H1 (cell line): ENCODE measurements at regions not wholly inside any gene's neighbourhood (a gene's known extent, or its start where the extent isn't known, plus 50 kb on each side); places are given as distances from the start of the nearest gene placed in this dataset.

Experiments
- CTCF ChIA-PET: fragments of 300-600 bp; sonication (Branson Sonifier 250); formaldehyde crosslinking; loops from one replicate; lab custom pipeline; 2021; ENCODE audit not compliant: partially characterized antibody; lab: Charles Lee
- POLR2A ChIA-PET: fragments of 300-600 bp; sonication (Branson Sonifier 250); formaldehyde crosslinking; loops from one replicate; lab custom pipeline; 2021; ENCODE audit warnings: inconsistent platforms; ENCODE audit not compliant: partially characterized antibody; lab: Charles Lee
- DNase-seq, 2 experiments: peaks; one replicate each; pipeline versions ENCODE4 v3.0.0 to v3.0.0-alpha.2; 2010 to 2022; ENCODE audit warnings: low spot score in 2 of 2, low read depth in 1 of 2, mixed read lengths in 1 of 2
- FAIRE-seq: peaks from 2 replicates; lab custom pipeline; 2011; peaks lifted over from hg19 to GRCh38; lab: Jason Lieb, UNC
- H2AFZ ChIP-seq: 2 replicates; pipeline ENCODE4 v1.8.1; 2012; ENCODE audit warnings: low read length, inconsistent platforms
- H2AK5ac ChIP-seq: 2 replicates; pipeline ENCODE4 v1.6.1; 2013; ENCODE audit warnings: low read depth, low read length
- H2BK120ac ChIP-seq: replicated peaks from 2 replicates; pipeline ENCODE3; 2013; ENCODE audit warnings: low read depth, low read length, inconsistent platforms
- H2BK12ac ChIP-seq: 2 replicates; pipeline ENCODE4 v1.6.1; 2013; ENCODE audit warnings: low read depth, low read length
- H2BK15ac ChIP-seq: 2 replicates; pipeline ENCODE4 v1.6.1; 2013; ENCODE audit warnings: low read length
- H2BK20ac ChIP-seq: 2 replicates; pipeline ENCODE4 v1.6.1; 2013; ENCODE audit warnings: low read length
- H2BK5ac ChIP-seq: 2 replicates; pipeline ENCODE4 v1.6.1; 2013; ENCODE audit warnings: low read depth, low read length
- H3K14ac ChIP-seq: 2 replicates; pipeline ENCODE4 v1.6.1; 2013; ENCODE audit warnings: inconsistent platforms; ENCODE audit not compliant: insufficient read length
- H3K18ac ChIP-seq: 2 replicates; pipeline ENCODE4 v1.6.1; 2013; ENCODE audit warnings: low read length; ENCODE audit errors: extremely low read depth
- H3K23ac ChIP-seq: 2 replicates; pipeline ENCODE4 v1.6.1; 2013; ENCODE audit warnings: inconsistent platforms; ENCODE audit not compliant: insufficient read length
- H3K23me2 ChIP-seq: 2 replicates; pipeline ENCODE4 v1.6.1; 2013; ENCODE audit warnings: low read depth, low read length
- H3K27ac ChIP-seq: 2 replicates; pipeline ENCODE4 v1.6.1; 2011; ENCODE audit warnings: low read depth, low read length, inconsistent platforms
- H3K27me3 ChIP-seq, 4 experiments: replicated peaks in 1 of 4; 1 replicate in 1 of 4; 2 replicates in 3 of 4; pipeline versions ENCODE4 v1.6.1 to v1.8.1; 2011 to 2013; ENCODE audit warnings: low read length in 3 of 4, mild to moderate bottlenecking in 3 of 4, inconsistent platforms in 2 of 4, mixed read lengths in 2 of 4, moderate library complexity in 1 of 4; ENCODE audit not compliant: control insufficient read depth in 3 of 4, insufficient read depth in 3 of 4; ENCODE audit errors: extremely low read depth in 1 of 4
- H3K36me3 ChIP-seq, 4 experiments: 2 replicates each; pipeline versions ENCODE4 v1.6.1 to v1.8.1; 2011 to 2013; ENCODE audit warnings: mild to moderate bottlenecking in 4 of 4, low read length in 3 of 4, moderate library complexity in 2 of 4, control low read depth in 1 of 4, inconsistent platforms in 1 of 4; ENCODE audit not compliant: insufficient read depth in 4 of 4, control insufficient read depth in 2 of 4
- H3K4ac ChIP-seq: replicated peaks from 2 replicates; pipeline ENCODE3; 2013; ENCODE audit warnings: low read length, low read depth, mixed read lengths, inconsistent platforms; ENCODE audit not compliant: insufficient read length
- H3K4me1 ChIP-seq, 4 experiments: replicated peaks in 1 of 4; 1 replicate in 1 of 4; 2 replicates in 3 of 4; pipeline versions ENCODE4 v1.6.1 to v1.8.1; 2011 to 2013; ENCODE audit warnings: low read length in 3 of 4, inconsistent platforms in 2 of 4, mixed read lengths in 1 of 4; ENCODE audit not compliant: insufficient read depth in 4 of 4, control insufficient read depth in 3 of 4
- H3K4me2 ChIP-seq, 2 experiments: 2 replicates each; pipeline versions ENCODE4 v1.6.1 to v1.8.1; 2011 to 2013; ENCODE audit warnings: low read depth in 2 of 2, low read length in 2 of 2, control low read depth in 1 of 2, inconsistent platforms in 1 of 2, mild to moderate bottlenecking in 1 of 2; ENCODE audit not compliant: insufficient read depth in 1 of 2
- H3K4me3 ChIP-seq, 4 experiments: fragments of 200-600, 300-600 bp in 1 of 4; sonication (generic), shearing (Covaris generic), sonication (Bioruptor Twin) in 1 of 4; 2 replicates each; pipeline versions ENCODE4 v1.5.1 to v1.8.1; 2011 to 2016; ENCODE audit warnings: low read length in 4 of 4, low read depth in 3 of 4, control low read depth in 2 of 4, inconsistent platforms in 2 of 4, mild to moderate bottlenecking in 2 of 4, mixed read lengths in 1 of 4, moderate library complexity in 1 of 4; ENCODE audit not compliant: insufficient read depth in 2 of 4; ENCODE audit errors: extremely low read depth in 1 of 4
- H3K56ac ChIP-seq: replicated peaks from 2 replicates; pipeline ENCODE3; 2013; ENCODE audit warnings: low read depth, mild to moderate bottlenecking, mixed read lengths, low read length, inconsistent platforms; ENCODE audit not compliant: insufficient read length
- H3K79me1 ChIP-seq: 2 replicates; pipeline ENCODE4 v1.6.1; 2013; ENCODE audit warnings: low read depth, low read length, control low read depth
- H3K79me2 ChIP-seq, 2 experiments: 2 replicates each; pipeline versions ENCODE4 v1.6.1 to v1.8.1; 2012 to 2013; ENCODE audit warnings: low read length in 2 of 2, mild to moderate bottlenecking in 2 of 2, inconsistent platforms in 1 of 2; ENCODE audit not compliant: insufficient read depth in 2 of 2, control insufficient read depth in 1 of 2
- H3K9ac ChIP-seq, 4 experiments: replicated peaks in 1 of 4; 1 replicate in 1 of 4; 2 replicates in 3 of 4; pipeline versions ENCODE4 v1.6.1 to v1.8.1; 2011 to 2013; ENCODE audit warnings: low read depth in 3 of 4, low read length in 3 of 4, control low read depth in 2 of 4, mild to moderate bottlenecking in 2 of 4, moderate library complexity in 2 of 4, inconsistent platforms in 1 of 4; ENCODE audit errors: extremely low read depth in 1 of 4
- H3K9me3 ChIP-seq, 2 experiments: 2 replicates each; pipeline versions ENCODE4 v1.6.1 to v1.8.1; 2012 to 2013; ENCODE audit warnings: mild to moderate bottlenecking in 2 of 2, moderate library complexity in 2 of 2, control low read depth in 1 of 2, inconsistent platforms in 1 of 2, low read depth in 1 of 2, low read length in 1 of 2, mixed read lengths in 1 of 2; ENCODE audit not compliant: insufficient read depth in 2 of 2
- H4K20me1 ChIP-seq, 2 experiments: replicated peaks in 1 of 2; 2 replicates each; pipeline versions ENCODE3 to v1.8.1; 2011 to 2013; ENCODE audit warnings: inconsistent platforms in 2 of 2, low read length in 2 of 2, mild to moderate bottlenecking in 1 of 2; ENCODE audit not compliant: insufficient read depth in 2 of 2, control insufficient read depth in 1 of 2
- H4K5ac ChIP-seq: 2 replicates; pipeline ENCODE4 v1.6.1; 2013; ENCODE audit warnings: low read length, low read depth, mixed read lengths, inconsistent platforms; ENCODE audit not compliant: insufficient read length
- H4K8ac ChIP-seq: 2 replicates; pipeline ENCODE4 v1.8.0; 2013; ENCODE audit warnings: mild to moderate bottlenecking, moderate library complexity, low read length, inconsistent platforms; ENCODE audit not compliant: insufficient read depth; ENCODE audit errors: extremely low read depth
- H4K91ac ChIP-seq: replicated peaks from 2 replicates; pipeline ENCODE3; 2013; ENCODE audit warnings: low read length, mixed read lengths, inconsistent platforms; ENCODE audit not compliant: insufficient read length
- KDM4A ChIP-seq: IDR thresholded peaks from one replicate; pipeline ENCODE4 v1.7.1; 2012; ENCODE audit warnings: low read depth, mild to moderate bottlenecking, moderate library complexity, low read length, inconsistent platforms; ENCODE audit not compliant: severe bottlenecking
- WGBS, 2 experiments: shearing (Covaris generic) in 1 of 2; methylation state at CpG; one replicate each; pipeline versions ENCODE4 v1.1.6 to v1.1.7; 2013 to 2015; ENCODE audit warnings: low lambda C conversion rate in 2 of 2, mixed read lengths in 2 of 2, inconsistent platforms in 1 of 2, low coverage in 1 of 2, missing lambda C conversion rate in 1 of 2; ENCODE audit not compliant: insufficient replicate concordance in 2 of 2, insufficient coverage in 1 of 2, insufficient read length in 1 of 2; ENCODE audit errors: extremely low coverage in 1 of 2, missing lambda C conversion rate in 1 of 2; 5-methylcytosine and 5-hydroxymethylcytosine counted together

DNA sequence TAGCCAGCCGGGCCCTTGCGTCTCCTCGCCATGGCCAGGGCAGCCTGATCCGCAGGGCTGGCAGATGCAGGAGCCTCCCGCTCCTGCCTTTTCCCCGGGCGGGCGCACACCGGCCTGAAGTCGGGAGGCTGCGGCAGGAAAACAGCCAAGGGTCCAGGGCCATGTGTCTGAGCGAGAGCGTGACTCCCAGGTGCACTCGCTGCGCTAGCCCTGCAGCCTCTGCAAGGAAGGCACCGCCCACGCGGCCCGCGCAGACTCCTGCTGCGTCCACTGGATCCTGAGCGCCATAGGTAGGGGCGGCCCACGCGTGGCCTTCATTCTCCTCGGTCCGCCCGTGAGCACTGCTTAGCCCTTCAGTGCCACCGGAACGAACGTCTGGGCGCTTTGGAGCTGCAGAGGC lies 379.9 kb downstream of the TRAM1L1 start:
- FAIRE-seq (no peak), DNase-seq (no peak)
- no peaks in the 10 kb centered on the region for H3K79me1 ChIP-seq
- no peak overlapping the region for H3K9ac ChIP-seq
- H3K79me2 ChIP-seq = no peaks in the 10 kb centered on the region
- no peak overlapping the region for H4K5ac ChIP-seq
- H3K18ac ChIP-seq = no peak overlapping the region
- no peaks in the 10 kb centered on the region; a peak in 1 of 4 replicates for H3K9me3 ChIP-seq
- H2BK120ac ChIP-seq = no peak overlapping the region
- no peak overlapping the region for H3K4ac ChIP-seq
- H4K91ac ChIP-seq = no peak overlapping the region
- no peak overlapping the region for H3K56ac ChIP-seq
- no peak overlapping the region for H3K27ac ChIP-seq
- no peak overlapping the region for H2BK20ac ChIP-seq
- no peak overlapping the region for H3K23ac ChIP-seq
- no peak overlapping the region for H2BK15ac ChIP-seq
- CTCF ChIA-PET = no interaction called here
- H3K4me2 ChIP-seq = no peak overlapping the region
- H3K14ac ChIP-seq = no peak overlapping the region
- POLR2A ChIA-PET = no interaction called here
- 0 out of 2 replicates have a peak overlapping the region, but pooled peaks have one; percentile 44 for H2AFZ ChIP-seq
- H3K36me3 ChIP-seq = no peaks in the 10 kb centered on the region
- H4K8ac ChIP-seq = peak overlapping the region; percentile 35; the same call in 1 of the 2 replicates
- no peak overlapping the region for H2BK5ac ChIP-seq
- no peak overlapping the region for H3K4me3 ChIP-seq
- H3K4me1 ChIP-seq = no peaks in the 10 kb centered on the region
- no peak overlapping the region for H2BK12ac ChIP-seq
- WGBS, 2 experiments = 94% methylated on average over 15 of the region's 32 CpGs; no CpG with 5 or more reads in 1 of the 2 experiments
- no peaks in the 10 kb centered on the region for H3K23me2 ChIP-seq
- no peaks in the 10 kb centered on the region for H3K27me3 ChIP-seq
- no peak overlapping the region for H2AK5ac ChIP-seq
- no peaks in the 10 kb centered on the region for H4K20me1 ChIP-seq
- no peak for TF ChIP-seq KDM4A
